Neural cell (in vitro differentiated cells): ENCODE measurements at regions not wholly inside any gene's neighbourhood (a gene's known extent, or its start where the extent isn't known, plus 50 kb on each side); places are given as distances from the start of the nearest gene placed in this dataset.

Experiments used
- H2AFZ ChIP-seq: fragments of 200-600, 300-800 bp; sonication (generic), shearing (Covaris generic); 2 replicates; pipeline ENCODE4 v1.6.0; 2014; ENCODE audit warnings: low read depth, mild to moderate bottlenecking, antibody characterized with exemption, low read length, moderate library complexity
- H3F3A ChIP-seq: fragments of 200-600 bp; shearing (Covaris generic); 2 replicates; pipeline ENCODE4 v1.6.1; 2016; ENCODE audit warnings: mild to moderate bottlenecking, moderate library complexity, mixed read lengths, antibody characterized with exemption, low read length; ENCODE audit not compliant: insufficient read depth, poor library complexity, severe bottlenecking
- H3K27ac ChIP-seq: fragments of 200-600, 300-800 bp; sonication (generic), shearing (Covaris generic); 2 replicates; pipeline ENCODE4 v1.5.1; 2014; ENCODE audit warnings: mild to moderate bottlenecking, low read length, moderate library complexity
- H3K27me3 ChIP-seq: fragments of 300-800, 200-600 bp; sonication (generic), shearing (Covaris generic); 2 replicates; pipeline ENCODE4 v1.6.0; 2014; ENCODE audit warnings: mild to moderate bottlenecking, low read depth, low read length, moderate library complexity; ENCODE audit not compliant: insufficient read depth
- H3K36me3 ChIP-seq: fragments of 300-800, 200-600 bp; sonication (generic), shearing (Covaris generic); 2 replicates; pipeline ENCODE4 v1.5.1; 2014; ENCODE audit warnings: mild to moderate bottlenecking, antibody characterized with exemption, low read length, moderate library complexity; ENCODE audit not compliant: insufficient read depth
- H3K4me2 ChIP-seq: fragments of 300-800, 200-600 bp; sonication (generic), shearing (Covaris generic); 2 replicates; pipeline ENCODE4 v1.6.0; 2014; ENCODE audit warnings: mild to moderate bottlenecking, low read length
- H3K4me3 ChIP-seq: fragments of 300-800, 200-600 bp; sonication (generic), shearing (Covaris generic); 2 replicates; pipeline ENCODE4 v1.5.1; 2014; ENCODE audit warnings: mild to moderate bottlenecking, low read length, moderate library complexity
- H3K79me2 ChIP-seq: fragments of 200-600 bp; shearing (Covaris generic); replicated peaks from 2 replicates; pipeline ENCODE4 v1.6.0; 2014; ENCODE audit warnings: mild to moderate bottlenecking, low read length, moderate library complexity; ENCODE audit not compliant: insufficient read depth
- H3K9ac ChIP-seq: fragments of 300-800, 200-600 bp; sonication (generic), shearing (Covaris generic); 2 replicates; pipeline ENCODE4 v1.6.1; 2016; ENCODE audit warnings: mild to moderate bottlenecking, low read length, mixed read lengths
- H3K9me2 ChIP-seq: fragments of 200-600 bp; shearing (Covaris generic); 2 replicates; pipeline ENCODE4 v1.6.1; 2016; ENCODE audit warnings: mild to moderate bottlenecking, low read length, mixed read lengths; ENCODE audit not compliant: insufficient read depth
- H3K9me3 ChIP-seq: fragments of 200-600, 300-800 bp; sonication (generic), shearing (Covaris generic); 2 replicates; pipeline ENCODE4 v1.6.1; 2016; ENCODE audit warnings: mild to moderate bottlenecking, mixed run types, low read length, moderate library complexity, mixed read lengths
- H4K20me1 ChIP-seq: fragments of 200-600 bp; shearing (Covaris generic); 2 replicates; pipeline ENCODE4 v1.6.1; 2016; ENCODE audit warnings: mild to moderate bottlenecking, mixed run types; ENCODE audit not compliant: insufficient read depth
- EP300 ChIP-seq: fragments of 450-650 bp; conservative IDR thresholded peaks from 2 replicates; pipeline ENCODE4 v1.6.1; 2014; ENCODE audit warnings: antibody characterized with exemption, mild to moderate bottlenecking, moderate library complexity; ENCODE audit not compliant: poor library complexity, severe bottlenecking
- EZH2 ChIP-seq: fragments of 200-600, 300-800 bp; shearing (Covaris generic), sonication (generic); IDR thresholded peaks from 2 replicates; pipeline ENCODE4 v1.6.1; 2014; ENCODE audit warnings: antibody characterized with exemption, low read length, borderline replicate concordance, mild to moderate bottlenecking; ENCODE audit not compliant: insufficient read depth, poor library complexity, severe bottlenecking
- MXI1 ChIP-seq: fragments of 450-650 bp; conservative IDR thresholded peaks from 2 replicates; pipeline ENCODE4 v1.6.1; 2014; ENCODE audit warnings: antibody characterized with exemption, mild to moderate bottlenecking; ENCODE audit not compliant: poor library complexity, severe bottlenecking
- POLR2AphosphoS5 ChIP-seq: IDR thresholded peaks from 2 replicates; pipeline ENCODE4 v1.6.1; 2012
- RAD21 ChIP-seq: fragments of 450-650 bp; conservative IDR thresholded peaks from 2 replicates; pipeline ENCODE4 v1.6.1; 2014; ENCODE audit warnings: antibody characterized with exemption, mild to moderate bottlenecking, moderate library complexity
- SMC3 ChIP-seq: fragments of 450-650 bp; conservative IDR thresholded peaks from 2 replicates; pipeline ENCODE4 v1.6.1; 2014; ENCODE audit warnings: antibody characterized with exemption, mild to moderate bottlenecking, moderate library complexity; ENCODE audit not compliant: poor library complexity
- TF ChIP-seq, protein P1 (sequence below): fragments of 450-650 bp; IDR thresholded peaks from 2 replicates; pipeline ENCODE4 v1.5.1; 2014; ENCODE audit warnings: antibody characterized with exemption, mild to moderate bottlenecking, moderate library complexity; ENCODE audit not compliant: poor library complexity, severe bottlenecking
- TF ChIP-seq, protein P2 (sequence below): IDR thresholded peaks from 2 replicates; pipeline ENCODE4 v1.6.1; 2012; ENCODE audit warnings: borderline replicate concordance

DNA sequence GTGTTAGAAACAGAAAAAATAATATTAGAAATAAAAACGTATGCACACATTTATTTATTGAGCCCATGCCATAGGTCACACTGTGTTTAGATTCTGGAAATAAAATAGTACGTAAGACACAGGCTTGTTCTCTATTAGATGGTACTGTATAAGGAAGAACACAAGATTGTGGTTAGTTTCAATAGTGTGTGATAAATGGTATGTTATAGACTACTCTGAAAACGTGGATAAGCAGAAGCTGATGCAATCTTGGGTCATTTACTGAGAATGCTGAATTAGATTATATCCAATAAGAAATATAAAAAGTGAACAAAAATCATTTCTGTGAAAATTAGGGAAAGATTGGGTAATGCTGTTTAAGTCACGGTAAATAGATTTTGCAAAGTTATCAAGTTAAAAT lies 1456.4 kb upstream of the ACO1 start:
- Histone ChIP-seq H3F3A (no peaks in the 10 kb centered on the region), H3K9me2 (no peaks in the 10 kb centered on the region), H3K4me2 (no peak overlapping the region), H3K9ac (no peak overlapping the region), H3K4me3 (no peak overlapping the region), H3K36me3 (no peaks in the 10 kb centered on the region), H3K9me3 (no peaks in the 10 kb centered on the region), H3K27ac (no peak overlapping the region), H3K79me2 (no peaks in the 10 kb centered on the region), H2AFZ (no peak overlapping the region), H3K27me3 (no peaks in the 10 kb centered on the region), H4K20me1 (no peaks in the 10 kb centered on the region)
- TF ChIP-seq EP300 (no peak), RAD21 (no peak), EZH2 (no peak), POLR2AphosphoS5 (no peak)
- TF ChIP-seq, protein P1, sequence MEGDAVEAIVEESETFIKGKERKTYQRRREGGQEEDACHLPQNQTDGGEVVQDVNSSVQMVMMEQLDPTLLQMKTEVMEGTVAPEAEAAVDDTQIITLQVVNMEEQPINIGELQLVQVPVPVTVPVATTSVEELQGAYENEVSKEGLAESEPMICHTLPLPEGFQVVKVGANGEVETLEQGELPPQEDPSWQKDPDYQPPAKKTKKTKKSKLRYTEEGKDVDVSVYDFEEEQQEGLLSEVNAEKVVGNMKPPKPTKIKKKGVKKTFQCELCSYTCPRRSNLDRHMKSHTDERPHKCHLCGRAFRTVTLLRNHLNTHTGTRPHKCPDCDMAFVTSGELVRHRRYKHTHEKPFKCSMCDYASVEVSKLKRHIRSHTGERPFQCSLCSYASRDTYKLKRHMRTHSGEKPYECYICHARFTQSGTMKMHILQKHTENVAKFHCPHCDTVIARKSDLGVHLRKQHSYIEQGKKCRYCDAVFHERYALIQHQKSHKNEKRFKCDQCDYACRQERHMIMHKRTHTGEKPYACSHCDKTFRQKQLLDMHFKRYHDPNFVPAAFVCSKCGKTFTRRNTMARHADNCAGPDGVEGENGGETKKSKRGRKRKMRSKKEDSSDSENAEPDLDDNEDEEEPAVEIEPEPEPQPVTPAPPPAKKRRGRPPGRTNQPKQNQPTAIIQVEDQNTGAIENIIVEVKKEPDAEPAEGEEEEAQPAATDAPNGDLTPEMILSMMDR, result no peak
- TF ChIP-seq, protein P2, sequence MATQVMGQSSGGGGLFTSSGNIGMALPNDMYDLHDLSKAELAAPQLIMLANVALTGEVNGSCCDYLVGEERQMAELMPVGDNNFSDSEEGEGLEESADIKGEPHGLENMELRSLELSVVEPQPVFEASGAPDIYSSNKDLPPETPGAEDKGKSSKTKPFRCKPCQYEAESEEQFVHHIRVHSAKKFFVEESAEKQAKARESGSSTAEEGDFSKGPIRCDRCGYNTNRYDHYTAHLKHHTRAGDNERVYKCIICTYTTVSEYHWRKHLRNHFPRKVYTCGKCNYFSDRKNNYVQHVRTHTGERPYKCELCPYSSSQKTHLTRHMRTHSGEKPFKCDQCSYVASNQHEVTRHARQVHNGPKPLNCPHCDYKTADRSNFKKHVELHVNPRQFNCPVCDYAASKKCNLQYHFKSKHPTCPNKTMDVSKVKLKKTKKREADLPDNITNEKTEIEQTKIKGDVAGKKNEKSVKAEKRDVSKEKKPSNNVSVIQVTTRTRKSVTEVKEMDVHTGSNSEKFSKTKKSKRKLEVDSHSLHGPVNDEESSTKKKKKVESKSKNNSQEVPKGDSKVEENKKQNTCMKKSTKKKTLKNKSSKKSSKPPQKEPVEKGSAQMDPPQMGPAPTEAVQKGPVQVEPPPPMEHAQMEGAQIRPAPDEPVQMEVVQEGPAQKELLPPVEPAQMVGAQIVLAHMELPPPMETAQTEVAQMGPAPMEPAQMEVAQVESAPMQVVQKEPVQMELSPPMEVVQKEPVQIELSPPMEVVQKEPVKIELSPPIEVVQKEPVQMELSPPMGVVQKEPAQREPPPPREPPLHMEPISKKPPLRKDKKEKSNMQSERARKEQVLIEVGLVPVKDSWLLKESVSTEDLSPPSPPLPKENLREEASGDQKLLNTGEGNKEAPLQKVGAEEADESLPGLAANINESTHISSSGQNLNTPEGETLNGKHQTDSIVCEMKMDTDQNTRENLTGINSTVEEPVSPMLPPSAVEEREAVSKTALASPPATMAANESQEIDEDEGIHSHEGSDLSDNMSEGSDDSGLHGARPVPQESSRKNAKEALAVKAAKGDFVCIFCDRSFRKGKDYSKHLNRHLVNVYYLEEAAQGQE, result no peak

- Histone ChIP-seq H3F3A (no peaks in the 10 kb centered on the region), H3K4me3 (no peak overlapping the region), H3K4me2 (no peak overlapping the region), H3K9ac (no peak overlapping the region), H3K36me3 (no peaks in the 10 kb centered on the region), H3K9me2 (no peaks in the 10 kb centered on the region), H3K9me3 (no peaks in the 10 kb centered on the region), H3K79me2 (no peaks in the 10 kb centered on the region), H4K20me1 (no peaks in the 10 kb centered on the region), H2AFZ (no peak overlapping the region), H3K27me3 (no peaks in the 10 kb centered on the region), H3K27ac (no peak overlapping the region)
- TF ChIP-seq, protein P1, result no peak
- TF ChIP-seq MXI1 (no peak), EP300 (no peak), RAD21 (no peak), SMC3 (no peak), EZH2 (no peak)
These were observed 1452.2 kb upstream of the ACO1 start for GRCh38 chr9:30932226-30932625.
